GM23248 (cell line): ENCODE measurements at regions not wholly inside any gene's neighbourhood (a gene's known extent, or its start where the extent isn't known, plus 50 kb on each side); places are given as distances from the start of the nearest gene placed in this dataset.
"Not testable (repeated sequence)": the region's sequence is repeated elsewhere in the genome, so short reads cannot be mapped to it uniquely, and the experiment has no call there.

ENCODE experiments used
- DNase-seq: peaks from one replicate; pipeline ENCODE4 v3.0.0-alpha.2; 2015
- H2AFZ ChIP-seq: fragments of 200-600 bp; sonication (generic); 2 replicates; pipeline ENCODE4 v1.6.1; 2016; ENCODE audit warnings: antibody characterized with exemption
- H3F3A ChIP-seq: fragments of 200-600 bp; sonication (generic); 2 replicates; pipeline ENCODE4 v1.6.1; 2016; ENCODE audit warnings: mild to moderate bottlenecking, antibody characterized with exemption, mixed run types; ENCODE audit not compliant: insufficient read depth
- H3K27ac ChIP-seq: fragments of 200-600 bp; sonication (generic); 2 replicates; pipeline ENCODE4 v1.5.1; 2016; ENCODE audit warnings: mild to moderate bottlenecking
- H3K27me3 ChIP-seq: fragments of 200-600 bp; sonication (generic); replicated peaks from 2 replicates; pipeline ENCODE4 v1.6.1; 2016; ENCODE audit warnings: mild to moderate bottlenecking; ENCODE audit not compliant: insufficient read depth
- H3K36me3 ChIP-seq: fragments of 200-600 bp; sonication (generic); 2 replicates; pipeline ENCODE4 v1.6.1; 2016; ENCODE audit warnings: low read depth, mild to moderate bottlenecking
- H3K4me1 ChIP-seq: fragments of 200-600 bp; sonication (generic); 2 replicates; pipeline ENCODE4 v1.6.1; 2016; ENCODE audit warnings: mild to moderate bottlenecking; ENCODE audit not compliant: insufficient read depth
- H3K4me2 ChIP-seq: fragments of 200-600 bp; sonication (generic); one replicate; pipeline ENCODE4 v1.6.1; 2016; ENCODE audit warnings: mild to moderate bottlenecking; ENCODE audit not compliant: unreplicated experiment
- H3K4me3 ChIP-seq: fragments of 200-600 bp; sonication (generic); 2 replicates; pipeline ENCODE4 v1.5.1; 2016; ENCODE audit warnings: mild to moderate bottlenecking
- H3K79me2 ChIP-seq: fragments of 200-600 bp; sonication (generic); 2 replicates; pipeline ENCODE4 v1.6.1; 2016; ENCODE audit warnings: mild to moderate bottlenecking; ENCODE audit not compliant: insufficient read depth
- H3K9ac ChIP-seq: fragments of 200-600 bp; sonication (generic); 2 replicates; pipeline ENCODE4 v1.6.1; 2016; ENCODE audit warnings: mild to moderate bottlenecking
- H3K9me2 ChIP-seq: fragments of 200-600 bp; sonication (generic); 2 replicates; pipeline ENCODE4 v1.6.1; 2016; ENCODE audit warnings: mixed run types, mild to moderate bottlenecking, moderate library complexity; ENCODE audit not compliant: insufficient read depth
- H3K9me3 ChIP-seq: fragments of 200-600 bp; sonication (generic); one replicate; pipeline ENCODE4 v1.6.1; 2017; ENCODE audit warnings: low read depth
- H4K20me1 ChIP-seq: fragments of 200-600 bp; sonication (generic); 2 replicates; pipeline ENCODE4 v1.6.0; 2016; ENCODE audit not compliant: insufficient read depth
- EZH2 ChIP-seq: fragments of 200-600 bp; sonication (generic); IDR thresholded peaks from 2 replicates; pipeline ENCODE4 v1.6.1; 2018; ENCODE audit warnings: antibody characterized with exemption, mild to moderate bottlenecking; ENCODE audit not compliant: insufficient read depth, poor library complexity, severe bottlenecking
- EZH2phosphoT487 ChIP-seq: fragments of 200-600 bp; sonication (generic); IDR thresholded peaks from 2 replicates; pipeline ENCODE4 v1.6.1; 2018; ENCODE audit warnings: antibody characterized with exemption, moderate library complexity, mild to moderate bottlenecking, low read depth; ENCODE audit not compliant: insufficient read depth
- WGBS, 2 experiments: methylation state at CpG; one replicate each; pipeline ENCODE4 v1.1.6; 2015 to 2017; ENCODE audit warnings: low lambda C conversion rate in 2 of 2, low coverage in 1 of 2; ENCODE audit errors: missing lambda C conversion rate in 2 of 2; 5-methylcytosine and 5-hydroxymethylcytosine counted together
- in situ Hi-C: fragments of 300-500 bp; cut with MboI; formaldehyde crosslinking; loops from 2 replicates; pipeline ENCODE4 v1.15.0; 2020

DNA sequence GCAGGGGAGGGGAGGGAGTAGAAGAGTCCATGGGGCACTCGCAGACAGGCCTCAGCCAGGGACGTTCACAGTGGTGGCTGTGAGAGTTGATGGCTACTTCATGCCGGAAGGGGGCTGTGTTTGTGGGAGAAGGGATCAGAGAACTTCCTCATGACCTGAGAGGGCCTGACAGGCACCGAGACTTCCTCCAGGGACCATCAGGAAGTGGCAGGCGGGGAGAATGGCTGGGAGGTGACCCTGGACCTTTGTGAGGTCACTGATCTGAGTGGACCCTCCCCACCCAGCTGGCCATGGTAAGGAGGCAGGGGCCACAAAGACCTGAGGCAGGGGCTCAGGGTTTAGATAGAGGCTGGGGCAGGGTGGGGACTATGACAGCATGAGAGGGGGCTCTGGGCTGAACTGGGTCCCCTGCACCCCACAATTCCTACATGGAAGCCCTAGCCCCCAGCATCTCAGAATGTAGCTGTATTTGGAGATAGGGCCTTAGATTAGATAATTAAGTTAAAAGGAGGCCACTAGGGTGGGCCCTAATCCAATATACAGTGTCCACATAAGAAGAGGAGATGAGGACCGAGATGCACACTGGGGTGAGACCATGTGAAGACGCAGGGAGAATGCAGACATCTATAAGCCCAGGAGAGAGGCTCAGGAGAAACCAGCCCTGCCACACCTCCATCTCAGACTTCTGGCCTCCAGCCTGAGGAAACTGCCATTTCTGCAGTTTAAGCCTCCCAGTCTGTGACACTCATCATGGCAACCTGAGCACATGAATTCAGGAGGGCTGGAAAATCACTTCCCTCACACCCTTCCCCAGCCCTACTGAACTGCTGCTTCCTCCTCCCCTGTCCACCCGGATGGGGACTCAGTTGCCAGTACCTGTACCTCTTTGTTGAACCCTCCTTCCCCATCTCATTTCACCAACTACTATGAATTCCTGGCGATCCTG, 273.9 kb upstream of the ZNF32 start:
- H3K27ac ChIP-seq: no peak overlapping the region
- in situ Hi-C loops: no loop called here
- no peak for TF ChIP-seq EZH2
- no peak for TF ChIP-seq EZH2phosphoT487

DNA sequence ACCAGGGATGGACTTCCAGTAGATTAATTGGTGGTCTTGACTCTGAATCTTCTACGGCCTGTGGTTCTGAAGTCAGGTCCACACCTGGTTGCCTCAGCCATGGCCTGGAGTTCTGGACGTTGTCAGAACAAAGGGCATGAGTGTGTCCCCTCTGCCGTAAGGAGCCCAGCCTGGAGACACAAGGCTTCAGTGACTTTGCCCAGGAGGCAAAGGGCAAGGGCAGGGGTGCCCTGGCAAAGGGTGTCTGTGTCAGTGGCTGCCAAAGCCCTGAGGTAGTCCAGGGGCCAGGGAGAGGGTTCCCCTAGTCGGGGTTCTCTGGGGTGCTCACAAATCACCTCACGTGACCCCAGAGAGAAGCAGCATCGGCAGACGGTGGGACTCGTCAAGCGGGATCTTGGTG, 273.2 kb upstream of the ZNF32 start:
- H3K9me3 ChIP-seq: no peaks in the 10 kb centered on the region
- H4K20me1 ChIP-seq: no peaks in the 10 kb centered on the region
- TF ChIP-seq EZH2 (no peak), EZH2phosphoT487 (no peak)
- H3K27me3 ChIP-seq: no peaks in the 10 kb centered on the region
- H3K27ac ChIP-seq: no peak overlapping the region
- no peak overlapping the region for H3K4me3 ChIP-seq
- no peak overlapping the region for H3K9ac ChIP-seq
- no peak for DNase-seq
- no peaks in the 10 kb centered on the region for H3K79me2 ChIP-seq
- in situ Hi-C loops: no loop called here
- no peaks in the 10 kb centered on the region for H3F3A ChIP-seq
- no peaks in the 10 kb centered on the region for H3K36me3 ChIP-seq
- no peak overlapping the region for H2AFZ ChIP-seq
- no peaks in the 10 kb centered on the region for H3K9me2 ChIP-seq
- no peaks in the 10 kb centered on the region for H3K4me1 ChIP-seq
- 87 to 88% methylated on average over 9 of the region's 9 CpGs for WGBS, 2 experiments
- no peak overlapping the region for H3K4me2 ChIP-seq

More for the DNA sequence above, 273.9 kb upstream of the ZNF32 start:
- H3K36me3 ChIP-seq: no peaks in the 10 kb centered on the region
- H3K4me1 ChIP-seq: no peaks in the 10 kb centered on the region
- H3K79me2 ChIP-seq: no peaks in the 10 kb centered on the region
- no peaks in the 10 kb centered on the region for H4K20me1 ChIP-seq
- no peak for DNase-seq
- no peaks in the 10 kb centered on the region for H3K9me2 ChIP-seq
- 92 to 96% methylated on average over 9 of the region's 9 CpGs for WGBS, 2 experiments
- no peak overlapping the region for H3K9ac ChIP-seq
- H3K4me2 ChIP-seq: no peak overlapping the region
- no peak overlapping the region for H3K4me3 ChIP-seq
- H3K27me3 ChIP-seq: no peaks in the 10 kb centered on the region
- H2AFZ ChIP-seq: no peak overlapping the region
- no peaks in the 10 kb centered on the region for H3K9me3 ChIP-seq
- H3F3A ChIP-seq: no peaks in the 10 kb centered on the region

DNA sequence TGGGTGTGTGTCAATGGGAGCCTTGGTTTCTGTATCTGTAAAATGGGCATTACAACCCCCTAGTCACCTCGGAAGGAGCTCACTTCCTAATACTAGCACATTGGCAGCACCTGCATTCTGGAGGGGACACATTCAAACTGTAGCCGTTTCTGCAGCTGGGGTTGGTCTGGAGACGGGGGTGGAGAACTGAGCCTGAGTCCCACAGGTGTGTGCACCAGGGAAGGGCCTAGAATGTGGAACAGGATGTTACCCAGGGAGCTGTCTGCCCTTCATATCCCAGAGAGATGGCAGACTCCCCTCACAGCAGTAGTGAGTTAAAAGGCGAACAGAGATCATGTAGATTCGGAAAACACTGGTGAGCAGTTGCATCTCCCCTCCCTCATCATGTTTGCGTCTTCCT, 272.8 kb upstream of the ZNF32 start:
- 88 to 90% methylated on average over 6 of the region's 6 CpGs for WGBS, 2 experiments
- no peak for DNase-seq
- Histone ChIP-seq H3K9me2 (no peaks in the 10 kb centered on the region), H4K20me1 (no peaks in the 10 kb centered on the region), H3K27ac (no peak overlapping the region), H3K4me2 (no peak overlapping the region), H3F3A (no peaks in the 10 kb centered on the region), H3K79me2 (no peaks in the 10 kb centered on the region), H3K9me3 (no peaks in the 10 kb centered on the region), H3K36me3 (no peaks in the 10 kb centered on the region), H3K4me1 (no peaks in the 10 kb centered on the region), H3K4me3 (no peak overlapping the region), H2AFZ (no peak overlapping the region), H3K9ac (no peak overlapping the region), H3K27me3 (no peaks in the 10 kb centered on the region)
- no peak for TF ChIP-seq EZH2phosphoT487
- no peak for TF ChIP-seq EZH2
- in situ Hi-C loops: no loop called here

DNA sequence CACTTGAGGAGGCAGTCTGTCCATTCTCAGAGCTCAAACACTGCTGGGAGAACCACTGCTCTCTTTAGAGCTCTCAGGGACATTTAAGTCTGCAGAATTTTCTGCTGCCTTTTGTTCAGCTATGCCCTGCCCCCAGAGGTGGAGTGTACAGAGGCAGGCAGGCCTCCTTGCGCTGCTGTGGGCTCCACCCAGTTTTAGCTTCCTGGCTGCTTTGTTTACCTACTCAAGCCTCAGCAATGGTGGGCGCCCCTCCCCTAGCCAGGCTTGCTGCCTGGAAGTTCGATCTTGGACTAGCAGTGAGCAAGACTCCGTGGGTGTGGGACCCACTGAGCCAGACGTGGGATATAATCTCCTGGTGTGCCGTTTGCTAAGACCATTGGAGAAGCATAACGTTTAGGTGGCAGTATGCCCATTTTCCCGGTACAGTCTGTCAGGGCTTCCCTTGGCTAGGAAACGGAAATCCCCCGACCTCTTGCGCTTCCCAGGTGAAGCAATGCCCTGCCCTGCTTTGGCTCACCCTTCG, 271.6 kb upstream of the ZNF32 start:
- H3K9me3 ChIP-seq, H3K4me3 ChIP-seq, H3K27me3 ChIP-seq, H3K4me2 ChIP-seq, H3K4me1 ChIP-seq, in situ Hi-C loops, H3F3A ChIP-seq, H3K79me2 ChIP-seq, H3K9ac ChIP-seq, H2AFZ ChIP-seq, H3K27ac ChIP-seq, H3K36me3 ChIP-seq, H4K20me1 ChIP-seq, H3K9me2 ChIP-seq, DNase-seq: not testable (repeated sequence)
- WGBS, 2 experiments: 84 to 85% methylated on average over 12 of the region's 12 CpGs
